PC-9 (cell line): ENCODE measurements at regions not wholly inside any gene's neighbourhood (a gene's known extent, or its start where the extent isn't known, plus 50 kb on each side); places are given as distances from the start of the nearest gene placed in this dataset.

ENCODE experiments used
- CTCF ChIP-seq: fragments of 200-600 bp; sonication (generic); conservative IDR thresholded peaks from 2 replicates; pipeline ENCODE4 v1.6.1; 2017; ENCODE audit warnings: mixed run types, antibody characterized with exemption, mild to moderate bottlenecking, moderate library complexity
- EZH2 ChIP-seq: fragments of 200-600 bp; sonication (generic); IDR thresholded peaks from 2 replicates; pipeline ENCODE4 v1.8.0; 2017; ENCODE audit warnings: antibody characterized with exemption, low read depth

DNA sequence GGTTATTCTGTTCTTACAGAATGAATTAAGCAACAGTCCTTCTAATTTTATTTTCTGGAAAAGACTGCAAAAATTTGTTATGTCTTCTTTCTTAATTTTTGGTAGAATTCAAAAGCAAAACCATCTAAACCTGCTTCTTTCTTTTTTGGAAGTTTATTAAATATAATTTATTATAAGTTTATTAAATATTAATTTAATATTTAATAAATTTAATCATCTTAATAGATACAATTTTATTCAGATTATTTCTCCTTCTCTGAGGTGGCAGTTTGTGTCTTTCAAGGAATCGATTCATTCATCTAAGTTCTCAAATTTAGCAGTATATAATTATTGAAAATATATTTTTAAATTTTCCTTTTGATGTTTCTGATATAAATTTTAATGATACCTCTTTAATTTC lies 837.5 kb upstream of the LRRC4C start:
- no peak for TF ChIP-seq CTCF
- no peak for TF ChIP-seq EZH2
